Stimulated activated naive CD8-positive, alpha-beta T cell treated with anti-CD3 and anti-CD28 coated beads, Interleukin-15, Interleukin-2, amounts not matched to agents 100 U/mL and 50 U/mL, for 24 hours (primary cell): ENCODE measurements at regions not wholly inside any gene's neighbourhood (a gene's known extent, or its start where the extent isn't known, plus 50 kb on each side); places are given as distances from the start of the nearest gene placed in this dataset.
"Not testable (repeated sequence)": the region's sequence is repeated elsewhere in the genome, so short reads cannot be mapped to it uniquely, and the experiment has no call there.

ENCODE experiments used
- ATAC-seq: fragments of 150-1000 bp; cut with Tn5 transposase; one replicate; pipeline ENCODE4 v1.10.0; 2021
- DNase-seq: peaks from one replicate; pipeline ENCODE4 v3.0.0; 2021

DNA sequence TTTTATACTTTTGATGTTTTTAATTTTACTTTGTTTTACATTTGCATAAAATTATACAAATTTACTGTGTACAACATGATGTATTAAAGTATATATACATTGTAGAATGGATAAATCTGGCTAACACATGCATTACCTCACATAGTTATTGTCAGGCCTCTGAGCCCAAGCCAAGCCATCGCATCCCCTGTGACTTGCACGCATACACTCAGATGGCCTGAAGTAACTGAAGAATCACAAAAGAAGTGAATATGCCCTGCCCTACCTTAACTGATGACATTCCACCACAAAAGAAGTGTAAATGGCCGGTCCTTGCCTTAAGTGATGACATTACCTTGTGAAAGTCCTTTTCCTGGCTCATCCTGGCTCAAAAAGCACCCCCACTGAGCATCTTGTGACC is 355.1 kb upstream of the TNC start:
- ATAC-seq, DNase-seq: not testable (repeated sequence)

DNA sequence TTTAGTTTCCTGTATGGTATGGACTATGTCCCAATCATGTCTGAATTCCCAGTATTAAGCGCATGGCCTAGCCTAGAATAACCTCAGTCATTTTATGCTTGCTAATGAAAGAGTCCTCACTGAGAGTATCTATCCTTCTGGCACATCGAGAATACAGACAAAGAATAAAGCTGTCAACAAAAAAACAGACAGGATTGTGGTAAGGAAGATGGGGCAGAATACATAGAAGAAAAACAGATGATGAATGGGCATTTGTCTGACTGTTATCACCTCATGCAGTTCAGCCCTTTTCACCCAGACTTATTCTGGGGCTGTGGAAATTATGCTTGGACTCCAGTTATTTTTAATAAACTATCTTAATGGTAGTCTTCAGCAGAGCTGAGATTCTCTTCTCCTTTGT is 363.8 kb upstream of the TNC start:
- DNase-seq (no peak), ATAC-seq (no peak)

GRCh38 chr9:115482747-115483146 is 364.8 kb upstream of the TNC start:
- ATAC-seq (no peak), DNase-seq (no peak)

- ATAC-seq (no peak), DNase-seq (no peak)
These were observed 374.9 kb upstream of the TNC start for GRCh38 chr9:115492869-115493268.

DNA sequence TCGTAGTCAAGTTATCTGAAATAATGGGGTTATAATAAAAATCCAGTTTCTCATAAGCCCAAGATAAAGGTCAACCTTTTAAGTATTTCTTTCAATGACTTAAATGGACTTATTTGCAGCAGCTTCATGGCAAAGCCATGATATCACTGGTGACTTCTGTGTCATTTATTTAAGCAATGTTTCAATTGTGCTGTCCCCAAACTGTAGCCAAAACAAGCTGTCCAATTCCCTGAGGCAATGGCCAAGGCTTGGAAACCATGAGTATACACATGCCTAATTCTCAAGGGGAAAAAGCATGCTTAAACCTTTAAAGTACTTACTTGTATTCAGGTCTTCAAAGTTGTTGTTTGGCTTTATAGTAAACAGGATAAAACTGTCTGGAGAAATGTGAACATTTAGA is 376.4 kb upstream of the TNC start:
- no peak for DNase-seq
- ATAC-seq, result no peak

GRCh38 chr9:115495052-115495635 is 377.2 kb upstream of the TNC start:
- no peak for DNase-seq
- no peak for ATAC-seq

DNA sequence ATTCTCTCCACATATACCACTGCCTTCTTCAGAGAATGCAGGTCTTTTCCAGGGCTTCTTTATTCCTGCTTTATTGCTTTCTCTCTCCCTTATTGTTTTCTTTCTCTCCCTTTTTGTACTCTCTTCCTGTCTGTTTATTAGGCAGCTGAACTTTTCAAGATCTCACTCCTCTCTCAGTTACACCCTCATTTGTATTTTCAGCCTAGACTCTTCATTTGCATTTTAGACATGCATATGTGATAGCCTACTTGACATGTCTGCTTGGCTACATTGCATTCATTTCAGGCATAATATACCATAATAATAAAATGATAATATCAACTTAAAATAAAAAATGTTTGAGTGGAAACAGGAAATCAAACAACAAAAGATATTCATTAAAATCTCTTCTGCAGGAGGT is 377.9 kb upstream of the TNC start:
- DNase-seq (no peak), ATAC-seq (no peak)

GRCh38 chr9:115498303-115498702 is 380.3 kb upstream of the TNC start:
- ATAC-seq (no peak), DNase-seq (no peak)

DNA sequence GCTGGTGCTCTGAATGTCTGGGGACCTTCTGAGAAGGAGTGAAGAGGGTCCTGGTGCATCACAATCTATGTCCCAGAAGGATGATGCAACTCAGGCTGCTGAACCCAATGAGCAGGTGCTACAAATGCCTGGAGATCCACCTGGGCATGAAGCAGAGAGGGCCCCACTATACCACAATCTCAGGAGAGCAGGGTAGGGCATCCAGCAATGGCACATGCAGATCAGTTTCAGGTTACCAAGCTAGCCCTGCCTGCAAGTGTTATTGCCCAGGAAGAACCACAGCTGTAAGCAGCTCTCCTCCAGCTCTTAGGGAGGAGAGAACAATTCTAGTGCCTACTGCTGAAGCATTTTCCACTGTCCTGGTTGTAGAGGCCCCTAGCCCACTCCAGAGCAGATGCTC is 389.2 kb upstream of the TNC start:
- ATAC-seq (no peak), DNase-seq (no peak)

- ATAC-seq (no peak), DNase-seq (no peak)
These were observed 395.2 kb upstream of the TNC start for GRCh38 chr9:115513148-115513547.

- ATAC-seq (no peak), DNase-seq (no peak)
These were observed 396.5 kb upstream of the TNC start for GRCh38 chr9:115514454-115514853.

- no peak for ATAC-seq
- no peak for DNase-seq
These were observed 399.5 kb upstream of the TNC start for GRCh38 chr9:115517335-115518075.

DNA sequence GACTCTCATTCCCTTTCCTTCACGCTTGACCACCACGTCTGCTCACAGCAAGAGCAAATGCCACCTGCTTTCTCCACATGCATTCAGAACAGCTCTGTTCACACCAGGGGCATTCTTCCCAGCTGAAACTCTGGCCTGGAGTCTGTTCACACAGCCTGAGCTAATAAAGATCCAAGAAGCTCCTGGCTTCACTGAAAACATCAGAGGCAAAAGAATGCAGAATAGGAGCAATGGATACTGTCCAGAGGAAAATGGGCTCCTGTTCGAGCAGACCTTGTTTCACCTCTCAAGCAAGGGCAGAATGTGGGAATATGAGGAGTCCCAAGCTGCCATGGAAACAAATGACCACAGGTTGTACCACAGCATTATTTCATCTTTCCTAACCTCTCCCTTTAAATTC is 402.7 kb upstream of the TNC start:
- no peak for DNase-seq
- no peak for ATAC-seq

- DNase-seq (no peak), ATAC-seq (no peak)
These were observed 405.0 kb upstream of the TNC start for GRCh38 chr9:115522912-115523311.

DNA sequence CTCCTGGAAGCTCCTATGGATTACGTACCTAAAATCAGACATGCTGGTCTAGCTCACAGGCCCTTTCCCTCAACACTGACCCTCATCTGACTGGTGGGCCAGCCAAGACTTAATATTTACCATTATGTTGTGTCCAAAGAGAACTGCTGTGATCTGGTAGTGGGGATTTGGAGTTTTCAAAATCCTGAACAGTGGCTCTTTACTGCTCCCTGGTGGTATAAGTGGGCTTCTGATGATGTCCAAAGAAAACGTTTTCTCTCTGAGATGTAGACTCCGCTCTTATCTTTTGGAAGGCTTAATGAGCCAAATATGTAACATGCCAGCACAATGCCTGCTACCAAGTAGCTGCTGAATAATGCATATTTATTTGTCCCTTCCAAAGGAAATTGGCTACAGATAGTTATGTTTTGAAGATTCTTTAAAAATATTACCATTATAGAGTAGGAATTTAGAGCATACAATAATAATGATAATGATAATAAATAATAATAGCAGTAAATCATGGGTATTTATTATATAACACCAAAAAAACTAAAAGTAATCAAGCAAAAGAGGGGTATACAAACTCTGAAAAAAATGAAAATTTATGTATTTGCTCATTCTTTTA is 406.6 kb upstream of the TNC start:
- ATAC-seq, result no peak
- peak; percentile 7 for DNase-seq

DNA sequence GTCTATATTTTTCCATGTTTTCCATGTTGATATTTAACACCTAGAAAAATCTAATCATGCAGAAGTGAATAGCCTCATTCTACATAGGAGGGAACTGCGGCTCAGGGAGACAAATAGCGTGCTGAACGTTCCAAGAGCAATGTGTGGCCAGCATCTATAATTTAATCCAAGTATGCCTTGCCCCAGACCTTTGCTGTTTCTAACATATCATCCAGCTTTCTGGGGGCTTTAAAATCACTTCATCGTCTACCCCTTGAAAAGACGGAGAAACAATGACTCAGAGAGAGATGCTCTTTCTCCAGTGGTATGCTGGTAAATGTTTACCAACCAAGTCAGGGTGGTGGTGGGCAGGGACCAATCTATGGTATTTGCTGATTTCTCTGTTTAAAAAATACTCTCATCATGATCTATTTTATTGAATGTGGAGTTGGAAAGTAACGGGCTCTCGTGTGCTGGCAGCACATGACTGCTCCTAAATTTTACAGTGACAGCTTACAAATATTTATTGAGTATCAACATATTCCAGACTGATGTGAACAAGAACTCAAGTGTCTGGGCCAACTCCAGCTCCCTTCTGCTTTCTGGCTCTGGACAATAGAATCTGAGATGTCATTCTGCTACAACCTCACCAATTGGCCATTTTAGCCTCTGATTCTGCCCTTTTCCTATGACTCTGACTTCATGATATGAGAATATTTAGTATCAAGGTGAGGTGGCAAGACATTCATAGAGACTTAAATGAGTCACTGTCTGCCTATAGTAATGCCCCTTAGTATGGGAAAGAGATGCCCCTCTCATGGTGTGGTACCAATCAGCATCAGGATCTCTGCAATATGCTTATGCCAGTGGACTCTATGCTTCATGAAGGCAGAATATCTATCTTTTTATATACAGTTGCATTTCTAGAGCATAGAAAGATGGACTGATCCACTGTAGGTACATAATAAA is 407.4 kb upstream of the TNC start:
- no peak for DNase-seq
- no peak for ATAC-seq

GRCh38 chr9:115531410-115532125 is 413.6 kb upstream of the TNC start:
- no peak for DNase-seq
- no peak for ATAC-seq

- DNase-seq (no peak), ATAC-seq (no peak)
These were observed 415.6 kb upstream of the TNC start for GRCh38 chr9:115533511-115533910.

DNA sequence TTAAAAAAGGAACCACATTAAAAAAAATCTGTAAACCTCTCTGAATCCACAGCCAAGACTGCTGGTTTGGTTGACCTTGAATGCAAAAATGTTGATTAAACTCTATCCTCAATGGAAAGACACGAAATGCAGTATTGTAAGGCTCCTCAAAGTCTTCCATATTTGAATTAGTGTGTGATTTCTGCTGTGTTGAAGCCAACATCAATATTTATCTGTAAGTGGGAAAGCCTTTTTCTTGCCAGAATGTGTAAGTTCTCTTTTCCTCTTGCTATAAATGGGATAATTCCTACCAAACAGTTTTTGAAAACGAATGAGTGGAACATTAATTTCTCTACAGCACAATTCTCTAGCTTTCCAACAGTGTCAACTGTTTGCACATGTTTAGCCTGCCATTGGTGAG is 422.1 kb upstream of the TNC start:
- no peak for DNase-seq
- ATAC-seq, result no peak

GRCh38 chr9:115543511-115543910 is 425.6 kb upstream of the TNC start:
- no peak for DNase-seq
- ATAC-seq, result no peak

DNA sequence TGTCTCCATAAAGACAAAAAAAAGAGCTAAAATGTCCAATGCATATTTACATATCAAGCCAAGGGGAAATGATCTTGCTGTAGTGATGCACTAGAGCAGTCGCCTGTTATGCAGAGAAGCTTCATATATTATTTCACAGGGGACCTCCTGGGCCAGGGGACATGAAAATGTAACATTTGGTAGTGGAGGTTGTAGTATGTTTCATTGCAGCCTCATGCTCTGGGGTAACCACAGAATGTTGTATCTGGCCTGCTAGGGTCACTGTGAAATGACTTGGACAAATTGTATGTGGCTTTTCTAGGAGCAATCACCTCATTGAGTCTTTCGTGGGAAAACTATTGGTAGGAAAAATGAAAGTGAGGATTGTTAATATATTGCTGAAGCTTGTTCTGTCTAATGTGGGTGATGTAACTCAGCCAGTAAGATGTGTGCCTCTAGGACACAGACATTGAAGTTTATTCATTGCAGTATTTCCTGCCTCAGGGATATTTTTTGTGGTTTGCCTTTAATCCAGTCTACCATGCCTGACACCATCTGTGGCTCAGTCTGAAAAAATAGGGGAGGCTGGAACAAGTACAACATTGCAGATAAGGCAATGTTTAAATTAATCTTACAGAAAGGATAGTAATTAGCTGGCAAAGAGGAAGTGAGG is 430.8 kb upstream of the TNC start:
- no peak for DNase-seq
- no peak for ATAC-seq

DNA sequence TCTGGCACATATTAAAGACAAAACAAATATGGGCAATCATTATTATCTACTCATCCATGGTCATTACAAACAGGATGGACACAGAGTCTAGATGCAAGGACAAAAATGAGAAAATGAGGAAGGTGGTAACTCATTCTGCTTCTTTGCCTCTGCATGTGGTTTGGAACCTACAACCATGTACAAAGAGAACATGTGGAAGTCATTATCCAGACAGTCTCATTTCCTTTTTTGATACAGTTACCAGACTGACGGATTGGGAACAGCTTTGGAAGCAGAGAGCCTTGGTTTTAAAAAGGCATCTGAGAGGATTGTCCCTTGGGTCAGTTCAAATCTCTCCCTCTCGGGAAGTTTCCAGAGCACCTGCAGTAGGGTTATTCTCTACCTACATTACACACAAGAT is 433.4 kb upstream of the TNC start:
- ATAC-seq (no peak), DNase-seq (no peak)
